Left ventricle myocardium superior (tissue), 1 donor: ENCODE measurements at regions not wholly inside any gene's neighbourhood (a gene's known extent, or its start where the extent isn't known, plus 50 kb on each side); places are given as distances from the start of the nearest gene placed in this dataset.
"Not testable (repeated sequence)": the region's sequence is repeated elsewhere in the genome, so short reads cannot be mapped to it uniquely, and the experiment has no call there.

Experiments
- ATAC-seq: fragments of 200-7000 bp; cut with Tn5 transposase; one replicate; pipeline ENCODE4 v1.9.1; 2020; ENCODE audit warnings: mild to moderate bottlenecking, moderate library complexity
- DNase-seq: peaks from one replicate; pipeline ENCODE4 v3.0.0-alpha.2; 2020
- intact Hi-C: fragments of 100-400 bp; cut with micrococcal nuclease; formaldehyde crosslinking; loops from one replicate; pipeline ENCODE4 v1.11.0; 2022
- donor health status: DM: no; HTN: yes; CAD: no; lungs with severe emphysema.

- intact Hi-C loops, result no loop called here
- DNase-seq (no peak), ATAC-seq (no peak)
Observed at GRCh38 chr4:124867536-124867935, 155.0 kb upstream of the ANKRD50 start.

- ATAC-seq, result no peak
- intact Hi-C loops, result no loop called here
- no peak for DNase-seq
Observed at GRCh38 chr4:124866301-124866700, 153.8 kb upstream of the ANKRD50 start.

- intact Hi-C loops, result no loop called here
- ATAC-seq (no peak), DNase-seq (no peak)
Observed at GRCh38 chr4:124863040-124863545, 150.6 kb upstream of the ANKRD50 start.

GRCh38 chr4:124862261-124862660, 149.7 kb upstream of the ANKRD50 start:
- no peak for DNase-seq
- no peak for ATAC-seq
- intact Hi-C loops, result no loop called here

- intact Hi-C loops, result no loop called here
- no peak for ATAC-seq
- DNase-seq, result no peak
Observed at GRCh38 chr4:124861761-124862160, 149.2 kb upstream of the ANKRD50 start.

- ATAC-seq, result no peak
Observed at GRCh38 chr4:124854968-124855367, 142.4 kb upstream of the ANKRD50 start.

GRCh38 chr4:124851741-124852140, 139.2 kb upstream of the ANKRD50 start:
- DNase-seq (no peak), ATAC-seq (no peak)
- intact Hi-C loops, result no loop called here

More at GRCh38 chr4:124854968-124855367, 142.4 kb upstream of the ANKRD50 start:
- intact Hi-C loops, result no loop called here
- no peak for DNase-seq

- intact Hi-C loops, result no loop called here
- ATAC-seq (no peak), DNase-seq (no peak)
Observed at GRCh38 chr4:124846306-124846705, 133.8 kb upstream of the ANKRD50 start.

- DNase-seq, result no peak
- no peak for ATAC-seq
- intact Hi-C loops, result no loop called here
Observed at GRCh38 chr4:124839786-124840390, 127.4 kb upstream of the ANKRD50 start.

GRCh38 chr4:124833831-124834505, 121.4 kb upstream of the ANKRD50 start:
- intact Hi-C loops, result no loop called here
- DNase-seq (no peak), ATAC-seq (no peak)

- intact Hi-C loops, result no loop called here
- DNase-seq (no peak), ATAC-seq (no peak)
Observed at GRCh38 chr4:124828382-124828781, 115.8 kb upstream of the ANKRD50 start.

- DNase-seq (no peak), ATAC-seq (no peak)
- intact Hi-C loops, result no loop called here
Observed at GRCh38 chr4:124817531-124817930, 105.0 kb upstream of the ANKRD50 start.

GRCh38 chr4:124812203-124812602, 99.7 kb upstream of the ANKRD50 start:
- intact Hi-C loops, ATAC-seq: not testable (repeated sequence)

GRCh38 chr4:124810827-124811226, 98.3 kb upstream of the ANKRD50 start:
- intact Hi-C loops, result no loop called here
- no peak for ATAC-seq
- DNase-seq, result no peak

More at GRCh38 chr4:124812203-124812602, 99.7 kb upstream of the ANKRD50 start:
- not testable (repeated sequence) for DNase-seq

GRCh38 chr4:124807421-124807820, 94.9 kb upstream of the ANKRD50 start:
- ATAC-seq (no peak), DNase-seq (no peak)
- intact Hi-C loops, result no loop called here

- intact Hi-C loops, result no loop called here
- ATAC-seq (no peak), DNase-seq (no peak)
Observed at GRCh38 chr4:124806403-124806802, 93.9 kb upstream of the ANKRD50 start.

- DNase-seq (no peak), ATAC-seq (no peak)
- intact Hi-C loops, result no loop called here
Observed at GRCh38 chr4:124804584-124804983, 92.1 kb upstream of the ANKRD50 start.

GRCh38 chr4:124804041-124804440, 91.5 kb upstream of the ANKRD50 start:
- ATAC-seq (no peak), DNase-seq (no peak)
- intact Hi-C loops, result no loop called here

GRCh38 chr4:124803641-124804040, 91.1 kb upstream of the ANKRD50 start:
- intact Hi-C loops, result no loop called here
- no peak for ATAC-seq
- DNase-seq, result no peak

- no peak for ATAC-seq
Observed at GRCh38 chr4:124803026-124803425, 90.5 kb upstream of the ANKRD50 start.

GRCh38 chr4:124797223-124797622, 84.7 kb upstream of the ANKRD50 start:
- intact Hi-C loops, result no loop called here
- DNase-seq, result no peak
- no peak for ATAC-seq

More at GRCh38 chr4:124803026-124803425, 90.5 kb upstream of the ANKRD50 start:
- intact Hi-C loops, result no loop called here
- DNase-seq, result no peak
